NB4 (cell line): ENCODE measurements at regions not wholly inside any gene's neighbourhood (a gene's known extent, or its start where the extent isn't known, plus 50 kb on each side); places are given as distances from the start of the nearest gene placed in this dataset.

ENCODE experiments used
- DNase-seq: peaks from one replicate; pipeline ENCODE4 v3.0.0; 2010; ENCODE audit warnings: low read depth
- H3K4me3 ChIP-seq: one replicate; pipeline ENCODE4 v1.5.1; 2011; ENCODE audit warnings: mild to moderate bottlenecking, low read depth, low read length, moderate library complexity
- MYC ChIP-seq: IDR thresholded peaks from 2 replicates; pipeline ENCODE4 v1.6.1; 2011; ENCODE audit warnings: low read depth, low read length
- POLR2A ChIP-seq: IDR thresholded peaks from 2 replicates; pipeline ENCODE4 v1.6.1; 2011; ENCODE audit warnings: mild to moderate bottlenecking; ENCODE audit not compliant: insufficient read length; ENCODE audit errors: extremely low read depth
- TF ChIP-seq, protein P1 (sequence below): IDR thresholded peaks from 2 replicates; pipeline ENCODE4 v1.6.1; 2011; ENCODE audit warnings: low read depth, low read length
- TF ChIP-seq, protein P2 (sequence below): IDR thresholded peaks from one replicate; pipeline ENCODE4 v1.5.1; 2012; ENCODE audit warnings: low read depth, low read length

DNA sequence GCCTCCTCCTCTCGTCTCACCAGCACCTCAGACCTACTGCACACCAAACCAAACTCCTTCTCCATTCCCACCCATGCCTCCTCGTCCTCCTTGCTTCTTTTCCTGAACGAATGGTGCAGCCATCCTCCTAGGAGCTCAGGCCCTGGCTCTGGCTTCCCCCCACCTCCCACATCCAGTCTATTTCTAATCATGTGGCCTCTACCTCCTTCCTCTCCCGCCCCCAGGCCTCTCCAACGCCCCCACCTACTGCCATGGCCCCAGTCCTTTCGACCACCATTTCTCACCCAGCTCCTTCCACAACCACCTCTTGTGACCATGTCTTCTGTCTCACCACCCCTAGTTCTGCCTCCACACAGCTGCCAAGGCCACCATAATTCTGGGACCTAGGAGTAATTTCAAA lies 127.1 kb downstream of the PJA1 start:
- TF ChIP-seq, protein P1, sequence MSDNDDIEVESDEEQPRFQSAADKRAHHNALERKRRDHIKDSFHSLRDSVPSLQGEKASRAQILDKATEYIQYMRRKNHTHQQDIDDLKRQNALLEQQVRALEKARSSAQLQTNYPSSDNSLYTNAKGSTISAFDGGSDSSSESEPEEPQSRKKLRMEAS, result no peak
- TF ChIP-seq MYC (no peak), POLR2A (no peak)
- TF ChIP-seq, protein P2, sequence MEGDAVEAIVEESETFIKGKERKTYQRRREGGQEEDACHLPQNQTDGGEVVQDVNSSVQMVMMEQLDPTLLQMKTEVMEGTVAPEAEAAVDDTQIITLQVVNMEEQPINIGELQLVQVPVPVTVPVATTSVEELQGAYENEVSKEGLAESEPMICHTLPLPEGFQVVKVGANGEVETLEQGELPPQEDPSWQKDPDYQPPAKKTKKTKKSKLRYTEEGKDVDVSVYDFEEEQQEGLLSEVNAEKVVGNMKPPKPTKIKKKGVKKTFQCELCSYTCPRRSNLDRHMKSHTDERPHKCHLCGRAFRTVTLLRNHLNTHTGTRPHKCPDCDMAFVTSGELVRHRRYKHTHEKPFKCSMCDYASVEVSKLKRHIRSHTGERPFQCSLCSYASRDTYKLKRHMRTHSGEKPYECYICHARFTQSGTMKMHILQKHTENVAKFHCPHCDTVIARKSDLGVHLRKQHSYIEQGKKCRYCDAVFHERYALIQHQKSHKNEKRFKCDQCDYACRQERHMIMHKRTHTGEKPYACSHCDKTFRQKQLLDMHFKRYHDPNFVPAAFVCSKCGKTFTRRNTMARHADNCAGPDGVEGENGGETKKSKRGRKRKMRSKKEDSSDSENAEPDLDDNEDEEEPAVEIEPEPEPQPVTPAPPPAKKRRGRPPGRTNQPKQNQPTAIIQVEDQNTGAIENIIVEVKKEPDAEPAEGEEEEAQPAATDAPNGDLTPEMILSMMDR, result no peak
- H3K4me3 ChIP-seq, result no peak overlapping the region
- DNase-seq, result no peak

DNA sequence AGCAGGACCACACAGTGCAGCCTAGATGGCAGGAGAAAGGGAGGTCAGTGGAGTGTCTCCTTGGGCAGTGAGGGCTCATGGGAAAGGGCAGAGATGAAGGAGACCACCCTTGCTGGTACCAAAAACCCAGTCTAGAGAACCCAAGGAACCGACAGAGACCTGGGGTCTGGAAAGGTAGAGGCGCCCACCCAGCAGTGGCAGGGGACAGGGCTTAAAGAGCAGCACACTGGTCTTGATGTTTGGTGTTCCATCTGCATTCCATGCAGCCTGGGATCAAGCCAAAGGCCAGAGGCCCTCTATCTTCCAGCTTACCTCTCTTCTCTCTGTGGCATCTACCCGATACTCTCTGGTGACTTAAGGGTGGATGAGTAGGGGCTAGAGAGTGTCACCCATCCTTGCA lies 127.5 kb downstream of the PJA1 start:
- H3K4me3 ChIP-seq, result no peak overlapping the region
- DNase-seq, result no peak
- TF ChIP-seq, protein P1, result no peak
- TF ChIP-seq MYC, result no peak

DNA sequence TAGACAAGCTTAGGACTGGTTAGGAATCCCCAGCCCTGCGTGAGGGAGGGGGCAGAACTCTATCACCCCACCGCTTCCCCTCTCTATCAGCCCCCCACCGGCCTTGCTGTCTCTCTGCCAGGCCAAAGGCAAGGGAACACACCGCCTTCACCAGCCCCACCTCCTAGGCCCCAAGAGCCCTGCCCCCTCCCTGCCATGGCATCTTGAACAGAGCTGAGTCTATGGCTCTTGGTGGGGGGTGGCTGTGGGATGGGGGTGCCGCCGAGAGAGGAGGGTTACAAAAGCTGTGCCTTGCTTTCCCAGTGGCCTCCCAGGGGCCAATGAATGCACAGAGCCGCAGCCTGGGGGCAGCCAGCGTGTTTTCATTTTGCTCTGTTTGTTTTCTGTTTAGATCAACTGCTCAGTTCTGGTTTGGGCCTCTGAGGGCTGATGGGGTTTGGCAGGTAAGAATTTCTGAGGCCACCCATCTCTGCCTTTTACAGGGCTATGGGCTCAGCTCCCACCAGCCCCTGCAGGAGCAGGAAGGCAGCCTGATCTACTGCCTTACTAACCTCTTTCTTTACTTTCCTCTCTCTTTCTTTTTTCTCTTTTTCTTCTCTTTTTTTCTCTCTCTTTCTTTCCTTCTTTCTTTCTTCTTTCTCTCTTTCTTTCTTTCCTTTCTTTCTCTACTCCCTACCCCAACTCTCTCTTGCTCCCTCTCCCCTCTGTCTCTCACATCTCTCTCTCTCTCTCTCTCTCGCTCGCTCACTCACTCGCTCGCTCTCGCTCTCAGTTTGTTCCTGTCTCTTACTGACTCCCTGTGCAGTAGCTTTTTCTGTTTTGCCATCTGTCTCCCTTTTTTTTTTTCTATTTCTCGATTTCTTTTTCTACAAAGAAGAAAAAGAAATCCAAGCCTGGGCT lies 128.3 kb downstream of the PJA1 start:
- DNase-seq, result no peak
- TF ChIP-seq POLR2A (no peak), MYC (no peak)
- TF ChIP-seq, protein P2, result no peak
- TF ChIP-seq, protein P1, result no peak
- H3K4me3 ChIP-seq, result no peak overlapping the region

DNA sequence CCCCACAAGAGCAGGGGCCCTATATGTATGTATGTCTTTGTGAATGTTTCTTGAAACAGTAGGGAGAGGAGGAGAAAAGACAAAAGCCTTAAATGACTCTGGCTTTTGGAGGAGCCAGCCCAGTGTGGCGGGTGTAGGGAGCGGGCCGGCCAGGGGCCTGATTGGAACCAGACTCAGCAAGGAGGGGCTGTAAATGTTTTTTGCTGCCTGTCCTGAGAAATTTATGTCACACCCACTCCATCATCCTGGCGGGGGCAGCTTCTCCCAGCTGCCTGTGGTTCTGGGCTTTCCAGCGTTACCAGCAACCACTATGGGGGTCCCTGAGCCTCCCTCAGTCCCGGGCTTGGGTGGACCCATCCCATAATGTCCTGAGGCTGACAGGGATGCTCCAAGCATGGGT lies 130.8 kb downstream of the PJA1 start:
- no peak for TF ChIP-seq POLR2A
- TF ChIP-seq MYC, result no peak
- TF ChIP-seq, protein P1, result no peak
- TF ChIP-seq, protein P2, result no peak
- no peak overlapping the region for H3K4me3 ChIP-seq
- DNase-seq, result no peak

DNA sequence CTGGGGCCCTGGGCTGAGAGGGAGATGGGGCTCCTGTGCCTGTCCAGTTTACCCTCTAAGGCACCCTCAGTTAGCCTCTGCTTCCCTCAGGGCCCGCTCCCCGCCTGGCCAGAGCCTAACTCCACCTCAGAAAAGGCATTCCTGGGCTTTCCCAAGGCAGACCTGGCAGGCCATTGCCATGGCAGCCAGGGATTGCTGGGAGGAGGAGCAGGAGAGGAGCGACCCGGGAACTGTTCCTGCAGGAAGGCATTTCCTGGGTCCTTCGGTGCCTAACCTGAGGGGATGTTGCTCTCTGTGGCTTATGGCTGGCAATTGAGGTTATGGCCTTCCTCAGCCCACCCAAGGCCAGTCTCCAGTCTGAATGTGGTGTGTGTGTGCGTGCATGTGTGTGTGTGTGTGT lies 131.3 kb downstream of the PJA1 start:
- no peak for DNase-seq
- no peak overlapping the region for H3K4me3 ChIP-seq
- TF ChIP-seq, protein P2, result no peak
- no peak for TF ChIP-seq POLR2A
- TF ChIP-seq MYC, result no peak
- TF ChIP-seq, protein P1, result no peak

DNA sequence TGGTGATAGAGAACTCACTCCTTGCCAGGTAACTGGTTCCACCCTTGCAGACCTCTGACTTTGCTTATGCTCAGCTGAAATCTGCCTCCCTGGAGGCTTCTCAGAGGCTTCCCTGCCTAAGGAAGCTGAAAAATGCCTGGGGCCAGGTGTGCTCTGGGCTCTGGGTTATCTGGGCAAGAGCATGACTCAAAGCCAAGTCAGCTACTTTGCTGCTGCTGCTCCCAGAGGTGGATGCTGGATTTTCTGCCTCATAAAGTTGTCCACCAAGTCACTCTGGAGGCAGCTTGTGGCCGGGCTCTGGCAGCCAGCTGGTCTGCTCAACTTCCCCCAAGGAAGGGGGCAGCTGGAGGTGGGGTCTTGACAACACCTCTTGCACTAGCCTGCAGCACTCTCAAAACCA lies 132.7 kb downstream of the PJA1 start:
- no peak for DNase-seq
- no peak for TF ChIP-seq MYC
- TF ChIP-seq, protein P1, result no peak
- no peak for TF ChIP-seq POLR2A
- TF ChIP-seq, protein P2, result no peak
- H3K4me3 ChIP-seq, result no peak overlapping the region
